ENCODE measurements at regions not wholly inside any gene's neighbourhood (a gene's known extent, or its start where the extent isn't known, plus 50 kb on each side); places are given as distances from the start of the nearest gene placed in this dataset.
"Not testable (repeated sequence)": the region's sequence is repeated elsewhere in the genome, so short reads cannot be mapped to it uniquely, and the experiment has no call there.

- TF ChIP-seq EZH2phosphoT487 (IDR thresholded peaks at IDR 0.05; ENCODE audit: insufficient read depth, low read depth); EZH2 (IDR thresholded peaks at IDR 0.05; ENCODE audit: insufficient read depth, poor library complexity, severe bottlenecking): not testable (repeated sequence)
These were observed 145.5 kb upstream of the CDH7 start for GRCh38 chr18:65605352-65605751.

Measured in GM23248 (cell line).